Testis (tissue), 2 donors: ENCODE measurements at regions not wholly inside any gene's neighbourhood (a gene's known extent, or its start where the extent isn't known, plus 50 kb on each side); places are given as distances from the start of the nearest gene placed in this dataset.

Experiments
- POLR2A ChIP-seq: fragments of 450-650 bp; IDR thresholded peaks from one replicate; pipeline ENCODE4 v1.6.1; 2017; ENCODE audit warnings: antibody characterized with exemption, mild to moderate bottlenecking, moderate library complexity
- TF ChIP-seq, protein P1 (sequence below), 3 experiments: fragments of 450-650 bp in 2 of 3; fragments of 200-600 bp in 1 of 3; sonication (generic) in 1 of 3; IDR thresholded peaks; one replicate each; pipeline ENCODE4 v1.5.1; 2016 to 2019; ENCODE audit warnings: antibody characterized with exemption in 3 of 3, mild to moderate bottlenecking in 2 of 3, moderate library complexity in 1 of 3

- no peak for TF ChIP-seq POLR2A
- TF ChIP-seq, protein P1, sequence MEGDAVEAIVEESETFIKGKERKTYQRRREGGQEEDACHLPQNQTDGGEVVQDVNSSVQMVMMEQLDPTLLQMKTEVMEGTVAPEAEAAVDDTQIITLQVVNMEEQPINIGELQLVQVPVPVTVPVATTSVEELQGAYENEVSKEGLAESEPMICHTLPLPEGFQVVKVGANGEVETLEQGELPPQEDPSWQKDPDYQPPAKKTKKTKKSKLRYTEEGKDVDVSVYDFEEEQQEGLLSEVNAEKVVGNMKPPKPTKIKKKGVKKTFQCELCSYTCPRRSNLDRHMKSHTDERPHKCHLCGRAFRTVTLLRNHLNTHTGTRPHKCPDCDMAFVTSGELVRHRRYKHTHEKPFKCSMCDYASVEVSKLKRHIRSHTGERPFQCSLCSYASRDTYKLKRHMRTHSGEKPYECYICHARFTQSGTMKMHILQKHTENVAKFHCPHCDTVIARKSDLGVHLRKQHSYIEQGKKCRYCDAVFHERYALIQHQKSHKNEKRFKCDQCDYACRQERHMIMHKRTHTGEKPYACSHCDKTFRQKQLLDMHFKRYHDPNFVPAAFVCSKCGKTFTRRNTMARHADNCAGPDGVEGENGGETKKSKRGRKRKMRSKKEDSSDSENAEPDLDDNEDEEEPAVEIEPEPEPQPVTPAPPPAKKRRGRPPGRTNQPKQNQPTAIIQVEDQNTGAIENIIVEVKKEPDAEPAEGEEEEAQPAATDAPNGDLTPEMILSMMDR (IDR thresholded peaks at IDR 0.05): no peak
These were observed 423.2 kb downstream of the IPMK start for GRCh38 chr10:57844387-57844998.
